PC-9 (cell line): ENCODE measurements at regions not wholly inside any gene's neighbourhood (a gene's known extent, or its start where the extent isn't known, plus 50 kb on each side); places are given as distances from the start of the nearest gene placed in this dataset.

ENCODE experiments used
- BruUV-seq: library from RNA; stranded (reverse); fragments of 400-500 nt; replicated peaks from 2 replicates; lab custom pipeline; 2021; lab: Mats Ljungman, UMichigan
- CTCF ChIA-PET: fragments of 300-600 bp; sonication (Branson Sonifier 250); formaldehyde crosslinking; loops from one replicate; lab custom pipeline; 2022; ENCODE audit warnings: antibody characterized with exemption; lab: Charles Lee
- POLR2A ChIA-PET: fragments of 300-600 bp; sonication (Branson Sonifier 250); formaldehyde crosslinking; loops from one replicate; lab custom pipeline; 2022; ENCODE audit warnings: antibody characterized with exemption; ENCODE audit not compliant: unreplicated experiment; lab: Charles Lee
- DNase-seq, 2 experiments: peaks; one replicate each; pipeline versions ENCODE4 v3.0.0 to v3.0.0-alpha.2; 2015 to 2022; ENCODE audit warnings: mixed read lengths in 1 of 2
- H2AFZ ChIP-seq: fragments of 200-600 bp; sonication (generic); 2 replicates; pipeline ENCODE4 v1.8.1; 2017; ENCODE audit warnings: antibody characterized with exemption
- H3F3A ChIP-seq: fragments of 200-600 bp; sonication (generic); 2 replicates; pipeline ENCODE4 v1.8.1; 2017; ENCODE audit warnings: antibody characterized with exemption, mild to moderate bottlenecking, low read depth; ENCODE audit not compliant: insufficient read depth
- H3K27ac ChIP-seq: fragments of 200-600 bp; sonication (generic); 2 replicates; pipeline ENCODE4 v1.6.1; 2016; ENCODE audit warnings: mixed run types
- H3K27me3 ChIP-seq: fragments of 200-600 bp; sonication (generic); 2 replicates; pipeline ENCODE4 v1.6.1; 2016; ENCODE audit warnings: low read depth, mixed run types; ENCODE audit not compliant: insufficient read depth
- H3K36me3 ChIP-seq: fragments of 200-600 bp; sonication (generic); 2 replicates; pipeline ENCODE4 v1.6.1; 2016; ENCODE audit warnings: low read depth, mixed run types
- H3K4me1 ChIP-seq: fragments of 200-600 bp; sonication (generic); replicated peaks from 2 replicates; pipeline ENCODE4 v1.6.1; 2016; ENCODE audit warnings: mixed run types; ENCODE audit not compliant: insufficient read depth
- H3K4me2 ChIP-seq: fragments of 200-600 bp; sonication (generic); 2 replicates; pipeline ENCODE4 v1.6.1; 2017; ENCODE audit warnings: mixed run types
- H3K4me3 ChIP-seq: fragments of 200-600 bp; sonication (generic); 2 replicates; pipeline ENCODE4 v1.6.1; 2016; ENCODE audit warnings: mixed run types
- H3K79me2 ChIP-seq: fragments of 200-600 bp; sonication (generic); 2 replicates; pipeline ENCODE4 v1.6.1; 2017; ENCODE audit warnings: low read depth, mixed run types
- H3K9me2 ChIP-seq: fragments of 200-600 bp; sonication (generic); 2 replicates; pipeline ENCODE4 v1.8.1; 2017; ENCODE audit warnings: mild to moderate bottlenecking; ENCODE audit not compliant: insufficient read depth
- H3K9me3 ChIP-seq: fragments of 200-600 bp; sonication (generic); 2 replicates; pipeline ENCODE4 v1.8.1; 2016; ENCODE audit warnings: low read depth; ENCODE audit not compliant: insufficient read depth
- H4K20me1 ChIP-seq: fragments of 200-600 bp; sonication (generic); 2 replicates; pipeline ENCODE4 v1.8.1; 2017; ENCODE audit not compliant: insufficient read depth
- EZH2 ChIP-seq: fragments of 200-600 bp; sonication (generic); IDR thresholded peaks from 2 replicates; pipeline ENCODE4 v1.8.0; 2017; ENCODE audit warnings: antibody characterized with exemption, low read depth
- intact Hi-C: fragments of 100-400 bp; cut with micrococcal nuclease; formaldehyde crosslinking; loops from one replicate; pipeline ENCODE4 v1.10.0; 2022; ENCODE audit not compliant: unreplicated experiment
- TF ChIP-seq, protein P1 (sequence below): fragments of 200-600 bp; sonication (generic); conservative IDR thresholded peaks from 2 replicates; pipeline ENCODE4 v1.6.1; 2017; ENCODE audit warnings: mixed run types, antibody characterized with exemption, mild to moderate bottlenecking, moderate library complexity

DNA sequence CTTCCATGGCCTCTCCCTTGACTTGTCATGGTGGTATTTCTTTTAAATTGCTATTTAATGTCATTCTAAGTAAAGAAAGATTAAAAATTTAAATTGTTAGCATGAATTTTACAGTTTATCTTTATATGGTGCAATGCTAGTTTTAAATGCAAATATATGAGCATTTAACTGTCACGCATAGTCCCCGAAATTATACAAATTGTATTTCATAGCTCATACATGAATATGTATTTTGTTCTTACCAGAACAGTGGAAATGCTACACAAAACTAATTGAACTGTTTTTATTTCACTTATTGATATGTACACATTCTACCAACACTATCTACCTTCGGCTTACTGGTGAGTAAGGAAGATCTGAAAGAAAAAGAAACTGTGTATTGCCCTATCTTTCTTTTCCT lies 125.8 kb downstream of the CARTPT start:
- BruUV-seq, result no TSS peak
- POLR2A ChIA-PET, result interaction anchor here (0.6 kb wide), 1 partner anchor 294 kb away, joined by 3 read pairs; no protein-coding TSS in a partner anchor

DNA sequence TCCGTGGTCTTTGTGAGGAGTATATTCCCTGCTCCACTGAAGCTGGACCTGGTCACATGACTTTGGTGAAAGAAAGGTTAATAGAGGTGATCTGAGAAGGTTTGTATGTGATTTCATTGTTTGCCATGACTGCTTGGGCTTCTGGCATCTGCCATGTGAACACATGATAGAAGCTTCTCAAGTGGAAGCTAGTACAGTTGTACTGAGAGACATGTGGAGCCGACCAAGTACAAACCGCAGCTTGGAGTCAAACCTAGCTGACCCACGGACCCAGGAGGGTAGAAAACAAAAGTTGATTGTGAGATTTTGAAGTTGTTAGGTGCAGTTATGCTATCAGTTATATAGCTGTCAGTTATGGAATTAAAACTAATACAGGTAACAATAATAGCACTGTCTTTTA lies 140.4 kb downstream of the CARTPT start:
- Histone ChIP-seq H3K27me3 (no peaks in the 10 kb centered on the region), H3K9me2 (no peaks in the 10 kb centered on the region), H2AFZ (no peak overlapping the region; the same call in 1 of the 2 replicates), H3K9me3 (no peaks in the 10 kb centered on the region; the same call in 1 of the 2 replicates), H3K36me3 (no peaks in the 10 kb centered on the region), H3K4me3 (no peak overlapping the region), H4K20me1 (no peaks in the 10 kb centered on the region), H3K4me1 (no peaks in the 10 kb centered on the region), H3K79me2 (no peaks in the 10 kb centered on the region), H3K4me2 (no peak overlapping the region), H3F3A (no peaks in the 10 kb centered on the region), H3K27ac (no peak overlapping the region)
- TF ChIP-seq, protein P1, sequence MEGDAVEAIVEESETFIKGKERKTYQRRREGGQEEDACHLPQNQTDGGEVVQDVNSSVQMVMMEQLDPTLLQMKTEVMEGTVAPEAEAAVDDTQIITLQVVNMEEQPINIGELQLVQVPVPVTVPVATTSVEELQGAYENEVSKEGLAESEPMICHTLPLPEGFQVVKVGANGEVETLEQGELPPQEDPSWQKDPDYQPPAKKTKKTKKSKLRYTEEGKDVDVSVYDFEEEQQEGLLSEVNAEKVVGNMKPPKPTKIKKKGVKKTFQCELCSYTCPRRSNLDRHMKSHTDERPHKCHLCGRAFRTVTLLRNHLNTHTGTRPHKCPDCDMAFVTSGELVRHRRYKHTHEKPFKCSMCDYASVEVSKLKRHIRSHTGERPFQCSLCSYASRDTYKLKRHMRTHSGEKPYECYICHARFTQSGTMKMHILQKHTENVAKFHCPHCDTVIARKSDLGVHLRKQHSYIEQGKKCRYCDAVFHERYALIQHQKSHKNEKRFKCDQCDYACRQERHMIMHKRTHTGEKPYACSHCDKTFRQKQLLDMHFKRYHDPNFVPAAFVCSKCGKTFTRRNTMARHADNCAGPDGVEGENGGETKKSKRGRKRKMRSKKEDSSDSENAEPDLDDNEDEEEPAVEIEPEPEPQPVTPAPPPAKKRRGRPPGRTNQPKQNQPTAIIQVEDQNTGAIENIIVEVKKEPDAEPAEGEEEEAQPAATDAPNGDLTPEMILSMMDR, result no peak
- no peak for TF ChIP-seq EZH2
- intact Hi-C loops, result no loop called here
- ChIA-PET CTCF (no interaction called here), POLR2A (no interaction called here)
- BruUV-seq, result no TSS peak
- DNase-seq, result no peak

More for the DNA sequence above, 125.8 kb downstream of the CARTPT start:
- Histone ChIP-seq H3K4me2 (no peak overlapping the region), H3K27me3 (no peaks in the 10 kb centered on the region), H3K9me2 (no peaks in the 10 kb centered on the region), H3K4me1 (no peaks in the 10 kb centered on the region), H3K9me3 (peaks cover 9% of the 10 kb centered on the region; the same call in 1 of the 2 replicates), H4K20me1 (no peaks in the 10 kb centered on the region), H3K36me3 (no peaks in the 10 kb centered on the region), H3K4me3 (no peak overlapping the region), H3K27ac (no peak overlapping the region), H2AFZ (no peak overlapping the region), H3K79me2 (no peaks in the 10 kb centered on the region), H3F3A (no peaks in the 10 kb centered on the region)
- no peak for DNase-seq
- TF ChIP-seq EZH2, result no peak
- TF ChIP-seq, protein P1, result no peak
- CTCF ChIA-PET, result no interaction called here
- intact Hi-C loops, result no loop called here

DNA sequence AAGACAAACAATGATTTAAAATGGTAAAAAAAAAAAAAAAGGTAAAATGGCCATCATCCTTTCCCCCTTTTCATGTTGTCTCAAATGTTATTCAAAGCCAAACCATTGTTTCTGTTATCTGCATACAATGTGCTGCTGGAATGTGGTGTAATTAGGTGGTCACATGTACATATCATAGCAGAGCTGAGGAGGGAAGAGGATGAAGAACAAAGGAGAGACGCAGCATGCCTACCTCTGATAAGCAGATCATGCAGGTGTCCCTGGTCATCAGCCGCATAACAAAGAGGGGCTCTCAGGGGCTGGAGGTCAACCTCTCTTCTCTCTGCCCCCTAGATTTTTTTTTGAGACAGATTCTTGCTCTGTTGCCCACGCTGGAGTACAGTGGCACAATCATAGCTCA lies 141.0 kb downstream of the CARTPT start:
- H3K4me1 ChIP-seq, result no peaks in the 10 kb centered on the region
- no peak overlapping the region for H3K27ac ChIP-seq
- no peak overlapping the region; the same call in 1 of the 2 replicates for H2AFZ ChIP-seq
- CTCF ChIA-PET, result no interaction called here
- H3K27me3 ChIP-seq, result no peaks in the 10 kb centered on the region
- BruUV-seq, result no TSS peak
- no peaks in the 10 kb centered on the region for H3F3A ChIP-seq
- TF ChIP-seq, protein P1, result no peak
- no peak for TF ChIP-seq EZH2
- no peaks in the 10 kb centered on the region for H3K9me2 ChIP-seq
- no peaks in the 10 kb centered on the region for H3K36me3 ChIP-seq
- intact Hi-C loops, result no loop called here
- POLR2A ChIA-PET, result no interaction called here
- no peaks in the 10 kb centered on the region for H4K20me1 ChIP-seq
- no peak for DNase-seq
- no peaks in the 10 kb centered on the region for H3K79me2 ChIP-seq
- H3K9me3 ChIP-seq, result no peaks in the 10 kb centered on the region; the same call in 1 of the 2 replicates
- H3K4me3 ChIP-seq, result no peak overlapping the region
- H3K4me2 ChIP-seq, result no peak overlapping the region
